HG03139 (cell line): ENCODE measurements at regions not wholly inside any gene's neighbourhood (a gene's known extent, or its start where the extent isn't known, plus 50 kb on each side); places are given as distances from the start of the nearest gene placed in this dataset.

Experiments used
- ATAC-seq: cut with Tn5 transposase; IDR thresholded peaks from one replicate; pipeline ENCODE4 v1.9.1; 2021; ENCODE audit not compliant: unreplicated experiment

- no peak for ATAC-seq
Observed at GRCh38 chr12:85504164-85504563, 224.1 kb downstream of the ALX1 start.

GRCh38 chr12:85504624-85505023 lies 224.6 kb downstream of the ALX1 start:
- ATAC-seq: no peak

GRCh38 chr12:85507456-85507855 lies 227.4 kb downstream of the ALX1 start:
- no peak for ATAC-seq

GRCh38 chr12:85509081-85509856 lies 229.2 kb downstream of the ALX1 start:
- peak; percentile 46 for ATAC-seq

- ATAC-seq: peak; percentile 98
Observed at GRCh38 chr12:85509857-85510256, 229.8 kb downstream of the ALX1 start.

- ATAC-seq: no peak
Observed at GRCh38 chr12:85516039-85516438, 236.0 kb downstream of the ALX1 start.

GRCh38 chr12:85516667-85517325 lies 236.8 kb downstream of the ALX1 start:
- no peak for ATAC-seq

GRCh38 chr12:85519163-85519562 lies 239.1 kb downstream of the ALX1 start:
- ATAC-seq: no peak

GRCh38 chr12:85523197-85523596 lies 243.2 kb downstream of the ALX1 start:
- no peak for ATAC-seq

GRCh38 chr12:85527192-85527591 lies 247.2 kb downstream of the ALX1 start:
- peak; percentile 69 for ATAC-seq

GRCh38 chr12:85529896-85530295 lies 249.9 kb downstream of the ALX1 start:
- no peak for ATAC-seq

GRCh38 chr12:85530456-85530855 lies 250.4 kb downstream of the ALX1 start:
- no peak for ATAC-seq

- peak; percentile 92 for ATAC-seq
Observed at GRCh38 chr12:85531341-85531740, 251.3 kb downstream of the ALX1 start.

- no peak for ATAC-seq
Observed at GRCh38 chr12:85549640-85550039, 269.6 kb downstream of the ALX1 start.

- no peak for ATAC-seq
Observed at GRCh38 chr12:85550924-85551323, 270.9 kb downstream of the ALX1 start.

- ATAC-seq: no peak
Observed at GRCh38 chr12:85552461-85552860, 272.4 kb downstream of the ALX1 start.

- no peak for ATAC-seq
Observed at GRCh38 chr12:85557850-85558249, 277.8 kb downstream of the ALX1 start.

- no peak for ATAC-seq
Observed at GRCh38 chr12:85558684-85559083, 277.5 kb downstream of the RASSF9 start.

GRCh38 chr12:85559127-85559526 lies 277.1 kb downstream of the RASSF9 start:
- no peak for ATAC-seq

- no peak for ATAC-seq
Observed at GRCh38 chr12:85559536-85559935, 276.7 kb downstream of the RASSF9 start.

- ATAC-seq: no peak
Observed at GRCh38 chr12:85562765-85563164, 273.4 kb downstream of the RASSF9 start.

- no peak for ATAC-seq
Observed at GRCh38 chr12:85564786-85565185, 271.4 kb downstream of the RASSF9 start.
